ENCODE measurements at regions not wholly inside any gene's neighbourhood (a gene's known extent, or its start where the extent isn't known, plus 50 kb on each side); places are given as distances from the start of the nearest gene placed in this dataset.

GRCh38 chr9:79465156-79465555, 106.6 kb upstream of the TLE4 start:
- TF ChIP-seq POLR2A (IDR thresholded peaks at IDR 0.05) (no peak), POLR2AphosphoS5 (IDR thresholded peaks at IDR 0.05) (no peak)

Data from stomach (tissue), 4 donors.